ENCODE measurements at regions not wholly inside any gene's neighbourhood (a gene's known extent, or its start where the extent isn't known, plus 50 kb on each side); places are given as distances from the start of the nearest gene placed in this dataset.

- no peak for TF ChIP-seq CTCF (conservative IDR thresholded peaks at IDR 0.05; ENCODE audit: low read depth, low read length)
- DNase-seq (ENCODE audit: low read depth) = no peak
- H3K4me3 ChIP-seq (ENCODE audit: low read length) = no peak overlapping the region
These were observed 348.8 kb downstream of the ALG10 start for GRCh38 chr12:34371050-34371449.

DNA sequence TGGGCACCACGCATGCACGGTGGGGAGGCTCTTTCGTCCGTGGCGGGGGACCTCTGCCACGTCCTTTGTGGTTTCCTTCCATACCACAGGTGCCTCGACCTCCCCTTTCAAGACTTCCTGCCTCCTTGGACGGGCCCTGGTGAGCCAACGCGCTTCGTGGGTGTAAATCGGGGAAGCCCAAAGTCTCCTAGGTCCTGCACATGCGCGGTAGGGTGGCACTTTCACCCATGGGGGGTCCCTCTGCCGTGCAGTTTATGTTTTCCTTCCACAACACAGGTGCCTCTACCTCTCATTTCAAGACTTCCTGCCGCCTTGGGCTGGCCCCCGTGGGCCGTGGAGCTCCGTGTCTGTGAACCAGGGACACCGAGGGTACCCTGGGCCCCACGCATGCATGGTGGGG is 349.7 kb downstream of the ALG10 start:
- TF ChIP-seq CTCF (conservative IDR thresholded peaks at IDR 0.05; ENCODE audit: low read depth, low read length) = no peak
- no peak for DNase-seq (ENCODE audit: low read depth)
- H3K4me3 ChIP-seq (ENCODE audit: low read length) = no peak overlapping the region

GRCh38 chr12:34373926-34374325 is 351.6 kb downstream of the ALG10 start:
- DNase-seq (ENCODE audit: low read depth) = no peak
- H3K4me3 ChIP-seq (ENCODE audit: low read length) = no peak overlapping the region
- TF ChIP-seq CTCF (conservative IDR thresholded peaks at IDR 0.05; ENCODE audit: low read depth, low read length) = no peak

- no peak for TF ChIP-seq CTCF (conservative IDR thresholded peaks at IDR 0.05; ENCODE audit: low read depth, low read length)
- DNase-seq (ENCODE audit: low read depth) = no peak
These were observed 354.0 kb downstream of the ALG10 start for GRCh38 chr12:34376133-34376799.

GRCh38 chr12:34377243-34378035 is 355.1 kb downstream of the ALG10 start:
- H3K4me3 ChIP-seq (ENCODE audit: low read length) = no peak overlapping the region
- TF ChIP-seq CTCF (conservative IDR thresholded peaks at IDR 0.05; ENCODE audit: low read depth, low read length) = no peak
- no peak for DNase-seq (ENCODE audit: low read depth)

More at GRCh38 chr12:34376133-34376799, 354.0 kb downstream of the ALG10 start:
- no peak overlapping the region for H3K4me3 ChIP-seq (ENCODE audit: low read length)

GRCh38 chr12:34379142-34379541 is 356.8 kb downstream of the ALG10 start:
- no peak for TF ChIP-seq CTCF (conservative IDR thresholded peaks at IDR 0.05; ENCODE audit: low read depth, low read length)
- no peak for DNase-seq (ENCODE audit: low read depth)
- no peak overlapping the region for H3K4me3 ChIP-seq (ENCODE audit: low read length)

DNA sequence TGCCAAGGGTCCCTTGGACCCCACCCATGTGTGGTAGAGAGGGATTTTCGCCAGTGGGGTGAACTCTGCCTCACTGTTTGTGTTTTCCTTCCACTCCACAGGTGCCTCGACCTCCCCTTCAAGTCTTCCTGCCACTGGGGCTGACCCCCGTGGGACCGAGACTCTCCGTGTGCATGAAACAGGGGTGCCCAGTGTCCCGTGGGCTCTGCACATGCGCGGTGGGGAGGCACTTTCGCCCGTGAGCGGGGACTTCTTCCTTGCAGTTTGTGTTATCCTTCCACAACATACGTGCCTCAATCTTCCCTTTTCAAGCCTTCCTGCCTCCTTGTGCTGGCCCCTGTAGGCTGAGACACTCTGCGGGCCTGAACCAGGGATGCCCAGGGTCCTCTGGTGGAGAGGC is 362.4 kb downstream of the ALG10 start:
- no peak for TF ChIP-seq CTCF (conservative IDR thresholded peaks at IDR 0.05; ENCODE audit: low read depth, low read length)
- H3K4me3 ChIP-seq (ENCODE audit: low read length) = no peak overlapping the region
- no peak for DNase-seq (ENCODE audit: low read depth)
